A673 (cell line): ENCODE measurements at regions not wholly inside any gene's neighbourhood (a gene's known extent, or its start where the extent isn't known, plus 50 kb on each side); places are given as distances from the start of the nearest gene placed in this dataset.

Experiments
- EZH2 ChIP-seq: fragments of 200-600 bp; sonication (generic); IDR thresholded peaks from 2 replicates; pipeline ENCODE4 v1.6.1; 2017; ENCODE audit warnings: borderline replicate concordance, low read depth, mild to moderate bottlenecking, mixed read lengths, antibody characterized with exemption, low read length; ENCODE audit not compliant: poor library complexity, severe bottlenecking
- TF ChIP-seq, protein P1 (sequence below): fragments of 300-800, 200-600 bp; sonication (generic); conservative IDR thresholded peaks from 2 replicates; pipeline ENCODE4 v1.5.1; 2017; ENCODE audit warnings: low read depth, mild to moderate bottlenecking, antibody characterized with exemption, low read length, moderate library complexity, mixed read lengths

DNA sequence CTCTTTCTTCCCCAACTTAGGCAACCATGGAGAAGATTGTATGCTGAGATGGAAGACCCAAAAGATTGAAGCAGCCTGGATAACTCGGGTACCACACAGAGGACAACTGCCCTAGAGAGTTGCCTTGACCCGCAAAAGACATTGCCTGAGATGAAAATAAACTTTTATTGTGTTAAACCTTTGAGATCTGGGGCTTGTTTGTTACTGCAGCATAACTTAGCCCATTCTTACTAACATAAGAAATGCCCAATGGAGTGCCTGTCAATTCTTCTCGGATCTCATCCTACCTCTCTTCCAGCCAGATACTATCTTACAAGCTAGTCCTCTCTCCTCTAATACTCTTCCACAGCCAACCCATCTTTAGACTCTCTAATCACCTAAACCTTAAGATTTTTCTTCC lies 76.8 kb downstream of the GCNT4 start:
- TF ChIP-seq, protein P1, sequence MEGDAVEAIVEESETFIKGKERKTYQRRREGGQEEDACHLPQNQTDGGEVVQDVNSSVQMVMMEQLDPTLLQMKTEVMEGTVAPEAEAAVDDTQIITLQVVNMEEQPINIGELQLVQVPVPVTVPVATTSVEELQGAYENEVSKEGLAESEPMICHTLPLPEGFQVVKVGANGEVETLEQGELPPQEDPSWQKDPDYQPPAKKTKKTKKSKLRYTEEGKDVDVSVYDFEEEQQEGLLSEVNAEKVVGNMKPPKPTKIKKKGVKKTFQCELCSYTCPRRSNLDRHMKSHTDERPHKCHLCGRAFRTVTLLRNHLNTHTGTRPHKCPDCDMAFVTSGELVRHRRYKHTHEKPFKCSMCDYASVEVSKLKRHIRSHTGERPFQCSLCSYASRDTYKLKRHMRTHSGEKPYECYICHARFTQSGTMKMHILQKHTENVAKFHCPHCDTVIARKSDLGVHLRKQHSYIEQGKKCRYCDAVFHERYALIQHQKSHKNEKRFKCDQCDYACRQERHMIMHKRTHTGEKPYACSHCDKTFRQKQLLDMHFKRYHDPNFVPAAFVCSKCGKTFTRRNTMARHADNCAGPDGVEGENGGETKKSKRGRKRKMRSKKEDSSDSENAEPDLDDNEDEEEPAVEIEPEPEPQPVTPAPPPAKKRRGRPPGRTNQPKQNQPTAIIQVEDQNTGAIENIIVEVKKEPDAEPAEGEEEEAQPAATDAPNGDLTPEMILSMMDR, result no peak
- TF ChIP-seq EZH2, result no peak
